HG02981 (cell line): ENCODE measurements at regions not wholly inside any gene's neighbourhood (a gene's known extent, or its start where the extent isn't known, plus 50 kb on each side); places are given as distances from the start of the nearest gene placed in this dataset.
A peak's percentile ranks its signal among the peaks of the same experiment; 100 is the strongest.

Experiments used
- ATAC-seq: cut with Tn5 transposase; IDR thresholded peaks from one replicate; pipeline ENCODE4 v1.9.1; 2021; ENCODE audit warnings: mild to moderate bottlenecking, moderate library complexity; ENCODE audit not compliant: unreplicated experiment

DNA sequence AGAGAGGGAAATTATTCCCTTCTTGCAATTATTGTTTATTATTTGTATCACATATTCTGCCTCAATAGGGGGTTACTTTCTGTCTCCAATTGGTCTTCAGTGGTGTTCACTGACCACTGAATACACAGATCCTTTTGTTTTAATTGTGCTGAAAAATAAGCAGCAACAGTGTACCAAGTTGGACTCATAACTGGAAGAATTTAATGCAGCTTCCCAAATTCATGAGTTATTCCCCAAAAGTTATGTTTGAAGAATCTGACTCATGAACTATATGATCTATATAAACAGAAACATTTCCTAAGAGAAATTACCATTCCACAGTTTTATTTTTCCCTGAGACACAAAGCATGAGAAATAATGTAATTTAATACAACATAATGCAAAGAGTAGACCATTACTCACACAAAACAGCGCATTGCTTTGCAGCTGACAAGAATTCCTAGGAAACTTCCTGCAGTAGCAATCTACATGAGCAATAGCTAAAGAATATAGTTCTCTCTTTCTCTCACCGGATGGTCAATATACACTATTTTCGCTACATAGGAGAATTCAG is 479.2 kb downstream of the HTR7 start:
- no peak for ATAC-seq

- ATAC-seq: no peak
Measured at GRCh38 chr10:90381468-90381867, 476.4 kb downstream of the HTR7 start.

DNA sequence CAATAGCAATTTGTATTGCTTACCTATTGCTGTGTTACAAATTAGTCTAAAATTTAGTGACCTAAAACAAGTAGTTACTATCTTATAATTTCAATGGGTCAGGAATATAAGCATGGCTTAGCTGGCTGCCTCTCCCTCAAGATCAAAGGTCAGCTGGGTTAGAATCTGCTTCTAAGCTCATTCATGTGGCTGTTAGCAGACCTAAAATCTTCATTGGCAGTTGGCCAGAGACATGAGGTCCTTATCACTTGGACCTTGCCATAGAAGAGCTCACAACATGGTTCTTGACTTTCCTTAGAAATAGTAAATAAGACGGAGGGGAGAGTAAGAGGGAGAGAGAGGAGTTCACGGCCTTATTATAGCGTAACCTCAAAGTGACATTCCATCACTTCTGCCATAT is 468.0 kb downstream of the HTR7 start:
- no peak for ATAC-seq

DNA sequence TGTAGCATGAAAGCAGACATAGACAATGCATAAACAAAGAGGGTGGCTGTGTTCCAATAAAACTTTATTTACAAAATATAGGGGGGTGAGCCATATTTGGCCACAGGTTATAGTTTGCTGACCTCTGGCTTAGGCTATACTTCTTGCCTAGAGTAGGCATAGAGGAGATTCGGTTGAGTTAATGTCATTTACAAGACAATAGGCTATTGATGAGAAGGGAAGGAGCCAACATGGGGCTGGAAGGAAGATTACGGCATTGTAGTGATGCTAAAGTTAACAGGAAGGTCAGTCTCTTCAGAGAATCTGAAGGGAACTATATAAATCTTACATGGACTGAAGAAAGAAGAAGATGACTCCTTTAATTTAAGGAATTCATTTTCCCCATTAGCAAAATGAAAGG is 463.5 kb downstream of the HTR7 start:
- no peak for ATAC-seq

- no peak for ATAC-seq
Measured at GRCh38 chr10:90396721-90397120, 461.1 kb downstream of the HTR7 start.

- ATAC-seq: no peak
Measured at GRCh38 chr10:90398566-90398965, 459.3 kb downstream of the HTR7 start.

- ATAC-seq: no peak
Measured at GRCh38 chr10:90399782-90400181, 458.1 kb downstream of the HTR7 start.

DNA sequence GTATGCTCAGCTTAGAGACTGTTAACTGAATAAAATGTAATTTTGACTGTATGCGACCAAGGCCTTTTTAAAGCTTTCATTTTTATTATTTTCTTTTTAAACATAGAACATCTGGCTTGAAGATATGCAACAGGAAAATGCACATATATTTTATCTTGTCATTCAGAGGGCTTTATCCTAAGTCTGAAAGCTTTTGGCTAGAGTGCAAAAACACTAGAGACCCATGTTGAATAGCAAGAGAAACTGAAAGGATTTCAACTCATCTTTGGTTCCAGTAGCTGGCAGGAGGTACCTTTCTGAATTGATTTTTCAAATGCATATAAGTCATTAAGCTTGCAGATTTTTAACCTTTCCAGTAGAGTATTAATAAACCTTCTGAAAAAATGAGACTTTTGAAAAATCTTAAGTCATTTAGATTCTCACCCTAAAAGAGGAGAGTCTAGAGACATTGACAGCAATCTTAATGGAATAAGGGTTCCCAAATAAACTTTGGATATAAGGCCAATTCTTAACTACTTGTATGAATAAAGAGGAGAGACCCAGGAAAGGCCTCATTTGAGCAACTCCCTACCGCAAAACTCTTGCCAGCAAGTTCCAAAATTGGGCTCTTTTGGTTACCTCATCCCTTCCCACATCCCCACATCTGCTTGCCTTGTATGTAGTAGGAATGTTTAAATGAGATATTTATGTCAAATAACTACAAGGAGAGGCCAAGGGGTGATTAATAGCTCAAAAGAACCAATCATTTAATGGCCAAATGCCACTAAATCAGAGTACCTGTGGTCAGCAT is 454.4 kb downstream of the HTR7 start:
- no peak for ATAC-seq

- ATAC-seq: no peak
Measured at GRCh38 chr10:90407131-90407530, 450.7 kb downstream of the HTR7 start.

DNA sequence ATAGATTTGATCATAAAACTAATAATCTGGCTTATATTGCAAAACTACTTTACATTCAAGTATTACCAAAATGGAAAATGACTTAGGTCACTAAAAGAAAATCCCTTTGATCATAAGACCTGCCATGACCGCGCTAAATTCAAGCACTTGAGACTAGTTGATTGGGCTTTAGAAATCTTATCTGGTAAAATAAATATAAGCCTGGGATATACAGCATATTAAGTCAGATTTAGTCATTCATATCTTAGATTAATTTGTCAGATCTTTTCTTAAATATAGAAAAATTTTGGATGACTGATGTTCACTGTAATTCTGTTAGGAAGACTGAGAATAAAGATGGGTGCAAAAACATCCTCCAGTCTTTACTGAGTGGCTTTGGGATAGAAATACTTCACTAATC is 450.0 kb downstream of the HTR7 start:
- no peak for ATAC-seq

DNA sequence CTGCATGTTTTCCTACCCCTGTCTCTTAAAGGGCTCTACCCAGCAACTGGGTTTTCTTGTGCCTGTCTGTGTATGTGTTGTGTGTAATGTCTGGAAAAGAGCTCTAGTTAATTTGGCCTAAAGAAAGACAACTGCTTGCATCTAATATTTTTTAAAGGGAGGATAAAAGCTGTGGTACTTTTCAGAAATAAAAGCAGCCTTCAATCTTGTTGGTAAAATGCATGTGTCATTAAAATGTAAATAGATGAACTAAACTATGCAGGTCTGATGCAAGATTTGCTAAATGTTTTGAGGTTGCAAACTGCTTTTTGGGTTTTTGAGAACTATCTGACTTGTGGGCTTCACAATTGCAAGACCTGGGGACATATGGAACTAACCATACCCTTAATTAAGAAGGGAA is 445.3 kb downstream of the HTR7 start:
- ATAC-seq: no peak

DNA sequence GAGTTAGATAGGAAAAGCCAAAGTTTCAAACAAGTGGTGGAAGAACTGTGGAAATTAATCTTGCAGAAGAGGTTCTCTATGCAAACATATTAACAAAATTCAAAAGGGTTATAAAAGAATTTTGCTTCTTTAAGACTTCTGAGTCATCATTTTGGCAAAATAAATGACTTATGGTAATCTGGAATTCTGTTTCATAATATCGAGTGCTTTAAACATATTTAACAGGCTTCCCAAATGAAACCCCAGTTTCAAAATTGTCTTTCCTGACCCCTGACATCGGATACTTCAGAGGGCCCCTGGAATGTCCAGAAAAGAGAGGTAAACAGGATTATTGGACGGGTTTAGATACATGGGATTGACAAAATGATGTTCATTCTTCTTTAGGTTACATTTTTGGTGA is 444.6 kb downstream of the HTR7 start:
- ATAC-seq: no peak

- no peak for ATAC-seq
Measured at GRCh38 chr10:90414926-90415325, 442.9 kb downstream of the HTR7 start.

- ATAC-seq: no peak
Measured at GRCh38 chr10:90417029-90417428, 440.8 kb downstream of the HTR7 start.

DNA sequence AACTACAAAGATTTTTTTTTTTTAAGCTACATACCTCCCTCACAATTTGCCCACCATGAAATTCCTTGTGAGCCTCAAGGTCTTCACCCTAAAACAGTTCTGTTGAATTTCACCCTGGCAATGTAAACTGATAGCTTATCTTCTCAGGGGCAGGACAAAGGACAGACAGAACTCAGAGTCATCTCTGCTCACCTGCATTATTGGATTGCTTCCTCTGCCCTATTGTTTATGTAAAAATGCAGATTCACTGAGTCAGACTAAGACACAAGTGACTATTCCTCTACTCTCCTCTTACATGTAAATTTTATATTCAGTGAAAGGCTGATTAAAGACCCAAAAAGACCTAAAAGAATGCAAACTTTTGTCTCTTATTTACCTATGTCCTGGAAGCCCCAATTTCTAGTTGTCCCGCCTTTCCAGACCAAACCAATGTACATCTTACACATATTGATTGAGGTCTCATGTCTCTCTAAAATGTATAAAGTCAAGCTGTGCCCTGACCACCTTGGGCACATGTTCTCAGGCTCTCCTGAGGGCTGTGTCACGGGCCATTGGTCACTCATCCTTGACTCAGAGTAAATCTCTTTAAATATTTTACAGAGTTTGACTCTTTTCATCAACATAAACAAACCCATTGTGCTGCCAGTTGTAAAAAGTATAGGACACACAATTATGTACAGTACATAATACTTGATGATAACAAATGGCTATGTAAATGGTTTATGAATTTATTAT is 440.2 kb downstream of the HTR7 start:
- ATAC-seq: no peak

DNA sequence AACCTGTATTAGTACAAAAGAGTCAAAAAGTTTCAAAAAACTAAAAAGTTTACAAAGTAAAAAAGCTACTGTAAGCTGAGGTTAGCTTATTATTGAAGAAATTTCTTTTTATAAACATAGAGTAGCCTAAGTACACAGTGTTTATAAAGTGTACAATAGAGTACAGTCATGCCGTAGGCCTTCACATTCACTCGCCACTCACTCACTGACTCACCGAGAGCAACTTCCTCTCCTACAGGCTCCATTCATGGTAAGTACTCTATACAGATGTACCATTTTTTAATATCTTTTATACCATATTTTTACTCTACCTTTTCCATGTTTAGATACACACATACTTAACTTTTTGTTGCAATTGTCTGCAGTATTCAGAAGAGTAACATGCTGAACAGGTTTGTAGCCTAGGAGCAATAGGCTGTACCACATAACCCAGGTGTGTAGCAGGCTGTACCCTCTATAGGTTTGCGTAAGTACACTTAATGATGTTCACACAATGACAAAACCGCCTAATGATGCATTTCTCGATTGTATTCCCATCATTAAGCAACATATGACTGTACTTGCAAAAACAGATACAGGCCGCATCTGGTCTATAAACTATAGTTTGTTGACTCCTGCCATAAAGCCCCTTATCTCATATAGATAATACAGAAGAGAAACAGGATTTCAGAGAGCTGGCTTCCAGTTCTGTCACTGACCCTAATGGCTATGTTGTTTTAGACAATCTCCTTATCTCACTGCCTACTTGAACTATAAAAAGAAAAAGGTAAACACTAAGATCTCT is 438.8 kb downstream of the HTR7 start:
- no peak for ATAC-seq

- peak; percentile 75 for ATAC-seq
Measured at GRCh38 chr10:90420637-90421318, 437.1 kb downstream of the HTR7 start.

GRCh38 chr10:90421874-90422273 is 436.0 kb downstream of the HTR7 start:
- ATAC-seq: no peak

- no peak for ATAC-seq
Measured at GRCh38 chr10:90424730-90425129, 433.1 kb downstream of the HTR7 start.

DNA sequence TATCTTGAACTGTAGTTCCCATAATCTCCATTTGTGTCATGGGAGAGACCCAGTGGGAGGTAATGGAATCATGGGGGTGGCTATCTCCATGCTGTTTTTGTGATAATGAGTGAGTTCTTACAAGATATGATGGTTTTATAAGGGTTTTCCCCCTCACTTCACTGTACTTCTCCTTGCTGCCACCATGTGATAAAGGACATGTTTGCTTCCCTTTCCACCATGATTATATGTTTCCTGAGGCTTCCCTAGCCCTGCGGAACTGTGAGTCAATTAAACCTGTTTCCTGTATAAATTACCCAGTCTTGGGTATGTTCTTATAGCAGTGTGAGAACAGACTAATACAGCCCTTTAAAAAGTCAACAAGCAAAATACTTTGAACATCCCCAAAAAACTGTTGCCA is 427.7 kb downstream of the HTR7 start:
- no peak for ATAC-seq

DNA sequence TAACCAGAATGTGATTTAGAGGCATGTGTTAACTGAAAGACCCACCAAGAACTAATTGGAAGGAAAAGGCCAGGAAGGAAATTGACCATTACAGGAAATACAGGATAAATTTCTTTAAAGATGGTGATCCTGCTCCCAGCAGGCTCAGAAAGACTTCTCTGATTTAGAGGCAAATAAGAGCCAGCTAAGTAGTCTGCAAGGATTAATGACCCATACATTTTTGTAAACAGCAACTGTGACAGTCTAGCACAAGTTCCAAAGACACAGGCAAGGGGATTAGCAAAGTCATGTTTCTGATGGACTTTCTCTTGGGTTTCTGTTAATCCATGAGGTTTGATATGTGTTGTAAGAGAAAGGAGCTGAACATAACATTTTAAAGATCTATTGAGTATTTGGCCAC is 425.0 kb downstream of the HTR7 start:
- ATAC-seq: no peak
